ENCODE measurements at regions not wholly inside any gene's neighbourhood (a gene's known extent, or its start where the extent isn't known, plus 50 kb on each side); places are given as distances from the start of the nearest gene placed in this dataset.

DNA sequence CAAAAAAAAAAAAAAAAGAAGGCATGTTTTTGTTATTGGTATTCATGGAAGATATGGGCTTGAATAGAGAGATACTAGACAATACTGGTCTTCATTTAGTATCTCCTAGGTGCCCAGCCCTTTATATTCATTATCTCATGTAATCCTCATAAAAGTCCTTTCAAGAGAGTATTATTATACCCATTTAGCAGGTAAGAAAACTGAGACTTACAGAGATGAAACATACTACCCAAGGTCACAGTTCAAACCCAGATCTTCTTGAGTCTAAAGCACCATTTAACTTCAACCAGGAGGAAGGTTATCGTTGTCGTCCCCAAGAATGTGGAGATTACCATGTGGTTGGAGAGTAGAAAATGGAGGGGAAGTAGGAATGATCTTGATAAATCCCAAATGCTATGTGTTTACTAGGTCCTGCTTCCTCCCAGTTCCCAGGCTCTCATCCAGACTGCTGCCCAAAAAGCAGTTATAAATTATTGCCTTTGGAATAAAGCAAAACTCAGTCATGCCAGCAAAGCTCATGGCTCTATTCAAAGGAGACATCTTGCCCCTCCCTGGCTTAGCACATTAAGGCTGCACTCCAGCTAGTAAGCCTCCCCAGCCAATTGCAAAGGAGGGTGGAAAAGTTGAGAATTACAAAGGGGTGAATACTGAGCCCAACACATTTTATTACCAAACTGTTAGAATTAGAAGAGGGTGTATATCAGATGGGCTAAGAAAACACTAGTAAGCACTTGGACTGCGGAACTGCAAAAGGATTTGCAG, 163.9 kb downstream of the PIK3R1 start:
- no peak for TF ChIP-seq CTCF (IDR thresholded peaks at IDR 0.05; ENCODE audit: low read depth, low read length)
- H3K27me3 ChIP-seq (ENCODE audit: insufficient read depth, low read depth, severe bottlenecking): no peaks in the 10 kb centered on the region
- H3K27ac ChIP-seq: no peak overlapping the region
- H3K36me3 ChIP-seq: no peaks in the 10 kb centered on the region
- no peaks in the 10 kb centered on the region for H3K9me3 ChIP-seq (ENCODE audit: severe bottlenecking)
- H3K4me3 ChIP-seq (ENCODE audit: low read depth, low read length): no peak overlapping the region
- no peak for DNase-seq

DNA sequence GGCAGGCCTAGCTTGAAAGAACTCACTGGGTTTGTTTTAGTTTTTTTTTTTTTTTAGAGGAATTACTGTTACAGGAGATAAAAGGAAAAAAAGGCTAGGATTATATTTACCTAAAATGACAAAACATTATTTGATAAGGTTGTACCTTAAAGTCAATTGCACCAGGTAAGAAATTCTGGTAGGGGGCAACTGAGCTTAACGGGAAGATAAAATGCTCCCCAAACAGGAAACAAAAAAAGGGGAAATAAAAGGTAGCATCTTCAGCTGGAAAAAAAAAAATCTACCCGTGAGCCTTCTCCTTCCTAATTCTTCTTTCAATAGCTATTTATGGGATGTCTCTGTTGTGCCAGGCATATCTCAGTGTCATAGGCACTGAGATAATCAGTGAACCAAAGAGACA, 164.5 kb downstream of the PIK3R1 start:
- Histone ChIP-seq H3K9me3 (ENCODE audit: severe bottlenecking) (no peaks in the 10 kb centered on the region), H3K27ac (no peak overlapping the region), H3K4me3 (ENCODE audit: low read depth, low read length) (no peak overlapping the region), H3K36me3 (no peaks in the 10 kb centered on the region), H3K27me3 (ENCODE audit: insufficient read depth, low read depth, severe bottlenecking) (no peaks in the 10 kb centered on the region)
- DNase-seq: no peak
- no peak for TF ChIP-seq CTCF (IDR thresholded peaks at IDR 0.05; ENCODE audit: low read depth, low read length)

GRCh38 chr5:68381060-68381459, 165.5 kb downstream of the PIK3R1 start:
- TF ChIP-seq CTCF (IDR thresholded peaks at IDR 0.05; ENCODE audit: low read depth, low read length): no peak
- Histone ChIP-seq H3K4me3 (ENCODE audit: low read depth, low read length) (no peak overlapping the region), H3K36me3 (no peaks in the 10 kb centered on the region), H3K27me3 (ENCODE audit: insufficient read depth, low read depth, severe bottlenecking) (no peaks in the 10 kb centered on the region), H3K9me3 (ENCODE audit: severe bottlenecking) (no peaks in the 10 kb centered on the region), H3K27ac (no peak overlapping the region)
- no peak for DNase-seq

DNA sequence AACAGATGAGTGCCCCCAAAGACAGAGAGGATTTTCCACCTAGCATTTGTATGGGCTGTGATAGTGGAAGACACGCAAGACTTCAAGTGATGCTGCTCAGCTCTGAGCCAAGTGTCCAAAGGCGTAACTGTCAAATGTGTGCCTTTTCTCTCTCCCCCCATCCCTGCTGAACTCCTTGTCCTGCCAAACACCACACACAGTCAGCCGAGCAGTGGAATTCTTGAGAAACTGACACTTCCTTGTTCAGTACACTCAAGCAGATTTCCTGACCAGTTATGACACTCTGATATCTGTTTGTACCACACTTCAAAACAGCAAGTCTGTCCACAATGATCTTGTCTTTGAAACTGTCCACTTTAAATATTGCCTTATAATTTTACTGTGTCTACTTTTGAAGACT, 166.4 kb downstream of the PIK3R1 start:
- Histone ChIP-seq H3K9me3 (ENCODE audit: severe bottlenecking) (no peaks in the 10 kb centered on the region), H3K36me3 (no peaks in the 10 kb centered on the region), H3K4me3 (ENCODE audit: low read depth, low read length) (no peak overlapping the region), H3K27ac (no peak overlapping the region), H3K27me3 (ENCODE audit: insufficient read depth, low read depth, severe bottlenecking) (no peaks in the 10 kb centered on the region)
- no peak for DNase-seq
- TF ChIP-seq CTCF (IDR thresholded peaks at IDR 0.05; ENCODE audit: low read depth, low read length): no peak

GRCh38 chr5:68382640-68383039, 167.1 kb downstream of the PIK3R1 start:
- DNase-seq: no peak
- H3K9me3 ChIP-seq (ENCODE audit: severe bottlenecking): no peaks in the 10 kb centered on the region
- no peak overlapping the region for H3K4me3 ChIP-seq (ENCODE audit: low read depth, low read length)
- H3K27me3 ChIP-seq (ENCODE audit: insufficient read depth, low read depth, severe bottlenecking): no peaks in the 10 kb centered on the region
- no peak for TF ChIP-seq CTCF (IDR thresholded peaks at IDR 0.05; ENCODE audit: low read depth, low read length)
- no peaks in the 10 kb centered on the region for H3K36me3 ChIP-seq
- no peak overlapping the region for H3K27ac ChIP-seq

GRCh38 chr5:68383888-68384310, 168.3 kb downstream of the PIK3R1 start:
- DNase-seq: no peak
- no peak overlapping the region for H3K27ac ChIP-seq

More at GRCh38 chr5:68383888-68384310, 168.3 kb downstream of the PIK3R1 start:
- no peak for TF ChIP-seq CTCF (IDR thresholded peaks at IDR 0.05; ENCODE audit: low read depth, low read length)
- no peaks in the 10 kb centered on the region for H3K36me3 ChIP-seq
- no peaks in the 10 kb centered on the region for H3K9me3 ChIP-seq (ENCODE audit: severe bottlenecking)
- no peaks in the 10 kb centered on the region for H3K27me3 ChIP-seq (ENCODE audit: insufficient read depth, low read depth, severe bottlenecking)
- H3K4me3 ChIP-seq (ENCODE audit: low read depth, low read length): no peak overlapping the region
